NCI-H128 (cell line): ENCODE measurements at regions not wholly inside any gene's neighbourhood (a gene's known extent, or its start where the extent isn't known, plus 50 kb on each side); places are given as distances from the start of the nearest gene placed in this dataset.
"Not testable (repeated sequence)": the region's sequence is repeated elsewhere in the genome, so short reads cannot be mapped to it uniquely, and the experiment has no call there.

Source experiments
- DNase-seq: peaks from one replicate; lab custom pipeline; 2025; ENCODE audit not compliant: unreplicated experiment; lab: John Stamatoyannopoulos, UW

DNA sequence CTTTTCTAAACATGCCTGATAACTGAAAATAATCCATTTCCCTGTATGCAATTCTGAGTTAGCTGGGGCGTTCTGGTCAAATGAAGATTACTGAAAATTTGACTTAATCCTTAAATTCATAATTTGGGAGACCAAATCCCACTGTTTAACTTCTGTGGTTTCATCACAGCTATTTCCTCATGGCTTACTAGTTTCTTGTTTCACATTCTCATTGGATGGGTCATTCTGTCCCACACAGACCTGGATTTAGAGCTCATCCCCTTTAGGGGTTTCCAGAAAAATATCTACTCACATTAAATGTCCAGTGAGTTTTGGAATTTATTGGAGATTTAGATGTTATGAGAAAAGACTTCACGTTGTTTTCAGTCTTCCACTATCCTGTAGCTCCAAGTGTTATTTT, 709.3 kb upstream of the KLHL1 start:
- DNase-seq: no peak

- DNase-seq: no peak
Measured at GRCh38 chr13:70816853-70817252, 708.6 kb upstream of the KLHL1 start.

DNA sequence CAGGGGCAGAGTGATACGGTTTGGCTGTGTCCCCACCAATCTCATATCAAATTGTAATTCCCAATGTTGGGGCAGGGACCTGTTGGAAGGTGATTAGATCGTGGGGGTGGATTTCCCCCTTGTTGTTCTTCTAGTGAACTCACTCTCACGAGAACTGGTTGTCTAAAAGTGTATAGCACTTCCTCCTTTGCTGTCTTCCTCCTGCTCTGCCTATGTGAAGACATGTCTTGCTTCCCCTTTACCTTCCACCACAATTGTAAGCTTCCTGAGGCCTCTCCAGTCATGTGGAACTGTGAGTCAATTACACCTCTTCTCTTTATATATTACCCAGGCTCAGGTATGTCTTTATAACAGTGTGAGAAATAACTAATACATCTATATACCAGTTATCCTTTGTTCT, 706.4 kb upstream of the KLHL1 start:
- no peak for DNase-seq

GRCh38 chr13:70812481-70812880, 704.2 kb upstream of the KLHL1 start:
- DNase-seq: no peak

GRCh38 chr13:70809588-70809987, 701.3 kb upstream of the KLHL1 start:
- DNase-seq: no peak

GRCh38 chr13:70798385-70798784, 690.1 kb upstream of the KLHL1 start:
- DNase-seq: no peak

- DNase-seq: no peak
Measured at GRCh38 chr13:70795484-70795883, 687.2 kb upstream of the KLHL1 start.

DNA sequence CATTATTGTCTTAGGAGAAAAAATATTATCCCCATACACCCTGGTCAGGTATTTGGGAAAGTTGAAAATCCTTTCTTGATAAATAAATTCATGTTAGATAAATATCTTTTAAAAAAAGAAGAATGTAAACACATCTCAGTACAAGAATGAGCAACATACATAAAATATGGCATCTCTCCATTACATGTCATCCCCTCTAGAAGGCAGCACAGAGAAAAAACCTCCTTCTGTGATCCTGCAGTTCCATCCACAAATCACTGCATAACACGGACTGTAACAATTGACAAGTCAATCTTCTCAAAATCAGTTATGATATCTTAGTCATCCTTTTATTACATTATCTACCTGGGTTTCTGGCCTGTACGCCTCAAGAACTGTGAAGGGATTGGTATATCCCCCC, 683.9 kb upstream of the KLHL1 start:
- no peak for DNase-seq

DNA sequence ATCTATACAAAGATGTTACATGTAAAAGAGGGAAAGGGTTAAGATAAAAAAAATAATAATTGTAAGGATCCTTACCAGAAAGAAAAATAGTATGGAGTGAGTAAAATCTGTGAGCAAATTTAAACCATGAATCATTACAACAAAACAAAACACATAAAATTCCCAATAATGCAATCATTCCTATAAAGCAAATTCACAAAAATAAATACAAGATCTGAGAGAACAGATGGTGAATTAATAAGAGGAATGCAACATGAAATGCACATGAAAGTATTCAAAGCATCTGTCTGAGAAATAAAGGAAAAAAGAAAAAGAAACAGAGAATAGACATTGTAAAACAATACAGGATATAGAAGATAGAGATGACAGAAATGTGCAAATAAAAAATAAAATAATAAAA, 681.5 kb upstream of the KLHL1 start:
- no peak for DNase-seq

DNA sequence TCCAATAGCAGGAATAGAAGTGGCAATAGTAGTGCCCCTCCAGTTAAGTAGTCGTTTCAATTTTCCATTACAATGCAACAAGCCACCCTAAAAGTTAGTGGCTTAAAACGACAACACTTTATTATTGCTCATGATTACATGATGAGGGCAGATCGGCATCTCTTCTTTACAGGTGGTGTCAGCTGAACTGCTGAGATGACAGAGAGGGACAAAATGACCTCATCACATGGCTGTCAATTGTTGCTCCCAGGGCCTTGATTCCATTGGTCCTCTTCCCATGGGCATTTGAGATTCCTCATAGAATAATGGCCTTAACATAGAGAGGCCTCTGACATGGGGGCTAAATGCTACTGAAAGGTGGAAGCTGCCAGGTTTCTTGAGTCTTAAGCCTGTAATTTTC, 679.8 kb upstream of the KLHL1 start:
- no peak for DNase-seq

DNA sequence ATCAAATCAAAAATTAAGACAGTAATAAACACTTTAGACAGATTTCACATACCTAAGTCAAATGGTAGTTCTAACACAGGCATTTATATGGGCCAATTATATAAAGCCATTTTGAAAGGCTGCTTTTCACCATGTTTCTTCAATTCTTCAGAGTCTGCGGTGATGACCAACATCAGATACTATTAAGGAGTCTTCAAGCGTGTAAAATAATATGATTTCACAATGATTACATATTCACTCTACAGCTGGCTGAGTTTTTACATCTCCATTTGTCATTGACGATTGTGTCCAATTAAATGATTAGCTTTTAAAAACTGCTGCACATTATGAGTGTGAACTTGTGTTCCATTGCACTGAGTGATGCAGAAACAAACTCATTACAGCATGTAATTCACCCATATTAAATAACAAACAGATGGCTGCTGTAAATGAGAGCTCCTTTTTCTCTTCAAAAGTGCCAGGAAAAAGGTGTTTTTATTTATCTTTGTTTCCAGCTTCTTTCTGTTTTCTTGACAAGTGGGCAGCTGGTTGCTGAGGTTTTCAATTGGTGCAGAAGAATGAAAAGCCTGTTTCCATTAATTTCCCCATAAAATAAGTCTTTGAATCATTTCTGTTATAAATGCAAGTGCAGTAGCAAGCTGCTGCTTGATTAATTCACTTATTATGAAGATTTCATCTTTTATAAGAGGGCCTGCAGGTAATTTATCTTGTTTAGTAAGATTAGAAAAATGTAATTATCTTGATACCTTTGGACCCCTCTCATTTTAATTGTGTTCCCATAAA, 676.1 kb upstream of the KLHL1 start:
- no peak for DNase-seq

DNA sequence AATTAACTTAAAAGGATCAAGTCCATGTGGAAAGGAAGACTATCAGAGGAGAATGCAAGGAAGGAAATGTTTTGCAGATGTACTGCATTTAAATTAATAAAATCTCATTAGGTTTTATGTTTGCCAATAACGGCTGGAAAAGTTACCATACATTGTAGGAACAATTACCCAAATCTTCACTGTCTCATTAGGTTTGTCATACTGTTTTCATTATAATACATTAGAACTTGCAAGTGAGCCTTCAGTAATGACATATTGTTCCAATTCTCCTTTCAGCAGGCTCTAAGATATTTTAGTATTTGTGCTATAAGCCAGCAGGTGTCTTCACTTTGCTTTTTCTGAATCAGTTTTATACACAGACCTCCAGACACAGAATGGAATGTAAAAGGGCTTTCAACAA, 661.6 kb upstream of the KLHL1 start:
- DNase-seq: no peak

DNA sequence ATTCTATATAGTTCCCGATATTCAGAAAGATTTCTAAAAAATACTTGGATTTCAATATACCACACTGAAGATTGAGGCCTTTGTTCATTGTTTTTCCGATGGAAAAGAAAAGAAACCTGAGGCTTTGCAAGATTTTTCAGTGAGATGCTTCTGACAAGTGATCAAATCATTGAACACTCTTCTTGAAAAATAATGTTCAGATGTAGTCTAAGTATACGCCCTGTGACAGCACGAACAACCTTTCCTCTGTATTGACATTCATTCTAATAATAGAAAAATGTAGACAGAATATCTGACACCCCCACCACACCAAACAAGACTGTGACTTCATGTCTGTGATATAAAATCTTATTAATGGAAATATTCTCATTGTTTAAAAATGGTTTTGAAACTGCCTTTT, 650.7 kb upstream of the KLHL1 start:
- no peak for DNase-seq

DNA sequence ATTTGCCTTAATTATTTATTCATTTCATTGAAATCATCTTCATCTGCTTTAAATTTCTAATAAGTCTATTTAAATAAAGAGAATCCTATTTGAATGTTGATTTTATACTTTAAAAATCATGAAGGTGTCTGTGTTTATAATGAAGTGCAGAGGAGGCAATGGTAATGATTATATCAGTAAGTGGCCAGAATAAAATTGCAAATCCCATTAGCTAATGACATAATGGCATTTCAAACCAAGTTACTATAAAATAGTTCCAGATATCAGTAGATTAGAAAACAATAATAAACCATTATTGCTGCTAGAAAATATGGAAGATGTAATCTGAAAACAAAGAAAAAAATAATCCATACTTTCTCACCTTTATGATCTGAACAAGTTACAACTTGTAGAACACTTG, 647.8 kb upstream of the KLHL1 start:
- DNase-seq: no peak

DNA sequence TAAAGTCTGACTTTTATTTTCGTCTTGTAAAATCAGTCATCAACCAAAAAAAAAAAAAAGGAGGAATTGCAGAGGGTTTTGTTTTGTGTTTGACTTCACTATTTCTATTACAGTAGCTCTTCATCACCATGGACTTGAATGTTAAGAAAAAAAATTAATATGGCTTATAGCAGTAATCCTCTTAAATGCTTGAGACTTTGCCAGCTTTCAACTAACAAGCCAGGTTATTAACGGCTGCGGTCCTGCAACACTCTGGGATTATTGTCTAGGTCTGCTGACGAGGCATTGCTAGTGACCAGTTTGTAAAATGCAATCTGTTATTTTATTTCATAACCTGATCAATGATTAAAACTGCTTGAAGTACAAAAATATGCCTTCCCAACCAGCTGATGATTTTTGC, 647.2 kb upstream of the KLHL1 start:
- no peak for DNase-seq

DNA sequence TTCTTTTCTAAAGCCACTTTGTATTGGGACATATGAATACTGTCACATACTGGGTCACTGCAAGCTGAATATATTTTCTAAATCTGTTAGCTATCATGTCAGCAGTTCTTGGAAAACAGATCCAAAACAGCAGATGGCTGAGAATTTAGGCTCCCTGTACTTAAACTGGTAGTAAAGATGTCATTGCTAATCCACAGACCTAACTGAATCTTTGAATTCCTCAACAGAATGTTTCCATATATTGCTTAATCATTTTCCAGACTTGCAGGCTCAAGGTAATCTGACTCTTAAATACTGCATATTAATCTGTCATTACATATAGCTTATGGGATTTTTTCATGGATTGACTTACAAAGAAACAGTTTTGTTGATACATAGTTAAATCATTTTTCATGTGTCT, 639.0 kb upstream of the KLHL1 start:
- DNase-seq: no peak

GRCh38 chr13:70746469-70746868, 638.2 kb upstream of the KLHL1 start:
- not testable (repeated sequence) for DNase-seq

GRCh38 chr13:70736622-70737317, 628.5 kb upstream of the KLHL1 start:
- no peak for DNase-seq

DNA sequence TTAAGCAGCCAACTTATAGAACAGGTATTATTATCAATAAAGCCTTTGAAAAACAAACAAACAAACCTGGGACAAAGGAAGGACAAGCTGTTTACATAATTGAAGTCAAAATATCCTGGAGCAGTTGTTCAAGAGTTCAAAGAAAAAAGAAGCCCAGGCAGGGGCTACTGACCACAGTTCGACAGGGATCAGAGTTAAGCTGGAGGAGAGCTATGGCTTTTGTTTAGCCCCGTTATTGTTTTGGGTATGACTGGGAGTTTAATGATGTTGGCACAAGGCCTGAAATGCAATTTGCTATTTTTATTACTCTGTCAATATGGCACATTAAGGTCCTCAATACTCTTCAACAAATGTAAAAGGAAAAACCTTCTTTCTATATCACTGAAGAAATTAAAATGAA, 624.4 kb upstream of the KLHL1 start:
- DNase-seq: peak; percentile 70

DNA sequence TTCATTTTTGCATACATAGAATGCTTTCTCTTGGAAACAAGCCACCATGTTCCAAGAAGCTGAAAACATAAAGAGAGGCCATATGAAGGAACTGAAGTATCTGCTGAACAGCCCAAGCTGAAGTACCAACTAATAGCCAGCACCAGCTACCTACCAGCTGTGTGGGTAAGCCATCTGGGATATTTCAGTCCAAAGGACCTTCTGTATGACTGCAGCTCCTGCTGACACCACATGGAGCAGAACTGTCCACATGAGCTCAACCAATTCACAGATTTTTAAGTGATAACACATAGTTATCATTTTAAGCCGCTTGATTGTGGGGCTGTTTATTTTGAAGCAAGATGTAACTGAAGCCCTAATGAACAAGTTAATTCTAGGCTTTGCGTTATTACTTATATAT, 621.1 kb upstream of the KLHL1 start:
- no peak for DNase-seq

DNA sequence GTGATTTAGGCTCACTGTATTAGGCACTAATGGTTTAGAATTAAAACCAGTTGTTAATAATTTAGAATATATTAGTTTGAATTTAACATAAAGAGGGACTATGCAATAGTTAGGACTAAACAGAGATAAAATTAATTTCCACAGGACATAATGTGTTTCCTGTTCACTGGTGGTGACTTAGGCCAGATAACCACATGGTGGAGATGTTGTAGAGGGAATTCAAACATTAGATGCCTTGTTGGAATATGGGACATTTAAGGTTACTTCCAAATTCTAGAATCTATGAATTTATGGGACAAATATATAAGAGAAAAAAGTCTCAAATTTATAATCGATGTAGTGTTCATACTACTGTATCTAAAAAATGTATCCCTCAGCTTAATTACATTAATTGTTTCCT, 615.5 kb upstream of the KLHL1 start:
- DNase-seq: no peak

- DNase-seq: no peak
Measured at GRCh38 chr13:70720386-70720785, 612.1 kb upstream of the KLHL1 start.

GRCh38 chr13:70714993-70715392, 606.7 kb upstream of the KLHL1 start:
- no peak for DNase-seq
